NCI-H128 (cell line): ENCODE measurements at regions not wholly inside any gene's neighbourhood (a gene's known extent, or its start where the extent isn't known, plus 50 kb on each side); places are given as distances from the start of the nearest gene placed in this dataset.
"Not testable (repeated sequence)": the region's sequence is repeated elsewhere in the genome, so short reads cannot be mapped to it uniquely, and the experiment has no call there.

Experiments
- DNase-seq: peaks from one replicate; lab custom pipeline; 2025; ENCODE audit not compliant: unreplicated experiment; lab: John Stamatoyannopoulos, UW

DNA sequence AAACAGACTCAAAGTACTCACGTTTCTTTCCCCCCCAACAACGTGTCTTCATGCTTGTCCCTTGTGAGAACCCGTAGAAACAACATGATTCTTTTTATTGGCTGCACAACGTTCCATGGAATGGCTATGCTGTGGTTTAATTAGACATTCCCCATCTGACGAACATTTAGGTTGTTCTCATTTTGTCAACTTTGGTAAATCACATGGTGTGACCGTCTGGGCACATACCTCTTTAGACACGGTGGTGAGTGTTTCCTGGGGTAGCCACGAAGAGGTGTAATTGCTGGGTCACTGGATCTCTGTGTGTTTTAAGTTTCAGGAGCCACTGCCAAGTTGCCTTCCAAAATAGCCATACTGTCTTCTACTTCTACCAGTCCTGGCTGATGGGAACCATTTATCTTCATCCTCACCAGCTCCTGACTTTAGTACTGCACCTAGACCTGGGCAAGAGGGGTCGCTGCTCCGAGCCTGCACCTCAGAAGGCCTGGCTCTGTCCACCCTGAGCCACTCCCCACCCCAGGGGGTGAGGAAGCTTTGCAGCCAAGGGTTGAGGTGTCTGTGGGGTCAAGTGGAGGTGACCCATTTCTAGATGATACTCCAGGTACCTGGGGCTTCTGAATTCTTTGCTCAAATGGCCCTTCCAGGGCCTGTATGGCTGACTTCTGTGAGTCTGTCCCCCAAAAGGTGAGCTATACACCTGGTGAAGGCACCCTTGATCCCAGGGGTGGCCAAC lies 84.7 kb downstream of the IRX5 start:
- DNase-seq: no peak

DNA sequence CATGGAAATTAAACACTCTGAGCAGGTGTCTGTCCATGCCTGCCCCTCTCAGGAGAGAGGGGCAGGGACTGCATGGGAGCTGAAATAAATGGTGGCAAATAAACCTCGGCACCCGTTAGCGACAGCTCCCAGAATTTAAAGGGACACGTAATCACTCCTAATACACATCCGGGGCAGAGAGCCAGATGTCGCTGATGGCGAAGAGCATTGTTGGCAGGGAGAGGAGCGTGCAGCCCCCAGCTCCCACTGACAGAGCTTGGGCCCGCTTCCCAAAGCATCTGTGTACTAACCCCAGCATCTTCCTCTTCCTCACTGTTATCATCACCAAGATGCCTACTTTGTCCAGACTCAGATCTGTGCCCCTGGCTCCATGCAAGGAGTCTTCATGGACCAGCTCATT lies 85.8 kb downstream of the IRX5 start:
- no peak for DNase-seq

DNA sequence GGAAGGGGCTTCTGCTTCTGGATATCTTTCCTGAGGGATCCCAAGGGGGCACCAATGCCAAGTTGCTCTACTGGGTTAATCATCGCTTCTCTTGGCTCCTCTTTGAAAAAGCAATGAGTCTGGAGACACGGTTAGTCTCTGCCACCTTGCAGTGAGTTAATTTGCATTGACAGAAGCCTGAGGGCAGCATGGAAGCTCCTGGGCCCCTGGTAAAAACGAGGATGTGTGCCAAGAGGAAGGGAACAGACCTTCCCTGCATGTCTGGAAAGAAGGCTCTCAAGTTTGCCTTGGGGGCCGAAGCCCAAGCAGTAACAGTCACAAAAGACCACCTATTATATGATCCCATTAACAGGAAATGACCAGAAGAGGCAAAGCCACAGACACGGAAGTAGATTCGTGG lies 86.7 kb downstream of the IRX5 start:
- DNase-seq: no peak

- DNase-seq: no peak
These were observed 88.2 kb downstream of the IRX5 start for GRCh38 chr16:55018881-55019280.

- DNase-seq: no peak
These were observed 88.9 kb downstream of the IRX5 start for GRCh38 chr16:55019419-55020131.

DNA sequence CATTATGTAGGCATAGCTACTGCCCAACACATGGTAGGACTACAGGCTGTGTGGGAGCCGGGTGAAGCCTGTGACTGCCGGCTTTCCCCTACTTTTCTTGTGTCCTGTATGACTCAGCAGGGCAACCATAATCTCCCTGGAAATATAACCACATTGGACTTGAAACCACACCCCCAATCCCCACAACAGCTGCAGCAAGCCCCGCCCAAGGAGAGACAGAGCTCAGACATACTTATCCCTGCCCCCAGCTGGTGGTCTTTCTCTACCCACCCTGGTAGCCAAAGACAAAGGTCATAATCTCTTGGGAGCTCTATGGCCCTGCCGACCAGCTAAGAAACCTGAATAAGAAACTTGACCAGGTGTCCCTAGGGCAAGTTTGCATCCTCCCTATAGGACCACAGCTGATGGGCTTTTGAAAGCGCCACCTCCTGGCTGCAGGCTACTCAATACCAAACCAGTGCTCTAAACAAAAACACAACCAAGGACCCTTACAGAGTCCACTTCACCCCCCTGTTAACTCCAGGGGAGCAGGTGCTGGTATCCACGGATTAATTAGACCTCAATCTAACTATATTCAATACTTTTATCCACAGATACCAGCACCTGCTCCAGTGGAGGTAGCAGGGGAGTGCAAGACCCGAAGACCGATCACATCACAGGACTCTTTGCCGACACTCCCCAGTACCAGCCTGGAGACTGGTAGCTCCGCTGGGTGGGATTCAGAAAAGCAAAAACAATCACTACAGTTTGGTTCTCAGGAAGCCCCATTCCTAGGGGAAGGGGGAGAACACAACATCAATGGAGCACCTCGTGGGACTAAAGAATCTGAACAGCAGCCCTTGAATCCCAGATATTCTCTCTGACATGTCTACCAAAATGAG lies 91.2 kb downstream of the IRX5 start:
- no peak for DNase-seq

DNA sequence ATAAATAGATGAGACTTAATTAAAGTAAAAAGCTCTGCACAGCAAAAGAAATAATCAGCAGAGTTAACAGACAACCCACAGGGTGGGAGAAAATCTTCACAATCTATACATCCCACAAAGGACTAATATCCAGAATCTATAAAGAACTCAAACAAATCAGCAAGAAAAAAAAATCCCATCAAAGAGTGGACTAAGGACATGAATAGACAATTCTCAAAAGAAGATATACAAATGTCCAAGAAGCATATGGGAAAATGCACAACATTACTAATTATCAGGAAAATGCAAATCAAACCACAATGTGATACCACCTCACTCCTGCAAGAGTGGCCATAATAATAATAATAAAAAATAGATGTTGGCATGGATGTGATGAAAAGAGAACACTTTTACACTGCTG lies 96.6 kb downstream of the IRX5 start:
- DNase-seq: not testable (repeated sequence)

DNA sequence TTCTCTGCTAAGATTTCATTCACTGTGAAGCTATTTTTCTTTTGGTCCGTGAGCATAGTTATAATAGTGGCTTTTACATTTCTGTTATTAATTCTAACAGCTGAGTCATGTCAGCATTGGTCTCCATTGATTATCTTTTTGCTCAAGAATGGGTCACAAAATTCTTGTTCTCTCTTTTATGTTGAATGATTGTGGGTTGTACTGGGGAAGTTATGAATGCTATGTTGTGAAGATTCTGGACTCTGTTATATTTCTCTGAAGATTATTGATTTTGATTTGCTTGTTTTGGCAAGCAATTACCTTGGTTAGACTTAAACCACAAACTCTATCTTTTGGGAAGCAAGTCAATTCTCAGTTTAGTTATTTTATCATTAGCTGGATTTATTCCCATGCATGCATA lies 98.8 kb downstream of the IRX5 start:
- DNase-seq: no peak

DNA sequence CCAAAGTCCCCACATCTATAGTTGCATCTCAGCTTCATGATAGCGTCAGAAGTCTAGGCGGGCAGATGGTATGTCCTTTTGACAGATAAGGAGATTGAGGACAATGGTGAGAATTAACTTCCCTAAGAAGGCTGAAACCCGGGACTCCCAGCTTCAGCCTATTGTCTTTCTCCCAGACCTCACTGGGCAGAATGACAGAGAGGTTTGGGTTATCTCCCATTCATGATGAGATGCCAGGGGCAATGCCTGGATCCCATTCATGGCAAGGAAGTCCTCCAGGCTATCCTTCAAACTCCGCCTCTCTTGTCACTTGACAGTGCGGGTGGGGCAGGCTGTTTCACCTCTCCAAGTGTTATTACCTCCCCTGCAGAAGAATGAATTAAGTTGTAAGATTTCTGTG lies 100.3 kb downstream of the IRX5 start:
- DNase-seq: no peak

DNA sequence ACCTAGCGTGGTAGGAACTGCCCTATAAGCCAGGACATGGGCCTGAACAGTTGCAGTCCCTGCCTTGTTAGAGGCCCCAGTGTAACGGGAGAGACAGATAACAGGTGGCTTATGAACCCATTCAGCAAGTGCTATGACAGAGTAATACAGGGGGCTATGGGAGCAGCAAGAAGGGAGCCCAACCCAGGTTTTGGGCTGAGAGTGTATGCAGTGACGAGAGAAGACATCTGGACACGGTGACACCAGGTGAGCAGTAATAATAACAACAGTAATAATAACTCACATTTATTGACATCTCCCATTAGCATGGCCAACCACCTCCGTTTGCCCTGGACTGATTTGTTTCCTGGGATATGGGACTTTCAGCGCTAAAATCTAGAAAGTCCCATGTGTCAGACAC lies 100.8 kb downstream of the IRX5 start:
- DNase-seq: no peak

DNA sequence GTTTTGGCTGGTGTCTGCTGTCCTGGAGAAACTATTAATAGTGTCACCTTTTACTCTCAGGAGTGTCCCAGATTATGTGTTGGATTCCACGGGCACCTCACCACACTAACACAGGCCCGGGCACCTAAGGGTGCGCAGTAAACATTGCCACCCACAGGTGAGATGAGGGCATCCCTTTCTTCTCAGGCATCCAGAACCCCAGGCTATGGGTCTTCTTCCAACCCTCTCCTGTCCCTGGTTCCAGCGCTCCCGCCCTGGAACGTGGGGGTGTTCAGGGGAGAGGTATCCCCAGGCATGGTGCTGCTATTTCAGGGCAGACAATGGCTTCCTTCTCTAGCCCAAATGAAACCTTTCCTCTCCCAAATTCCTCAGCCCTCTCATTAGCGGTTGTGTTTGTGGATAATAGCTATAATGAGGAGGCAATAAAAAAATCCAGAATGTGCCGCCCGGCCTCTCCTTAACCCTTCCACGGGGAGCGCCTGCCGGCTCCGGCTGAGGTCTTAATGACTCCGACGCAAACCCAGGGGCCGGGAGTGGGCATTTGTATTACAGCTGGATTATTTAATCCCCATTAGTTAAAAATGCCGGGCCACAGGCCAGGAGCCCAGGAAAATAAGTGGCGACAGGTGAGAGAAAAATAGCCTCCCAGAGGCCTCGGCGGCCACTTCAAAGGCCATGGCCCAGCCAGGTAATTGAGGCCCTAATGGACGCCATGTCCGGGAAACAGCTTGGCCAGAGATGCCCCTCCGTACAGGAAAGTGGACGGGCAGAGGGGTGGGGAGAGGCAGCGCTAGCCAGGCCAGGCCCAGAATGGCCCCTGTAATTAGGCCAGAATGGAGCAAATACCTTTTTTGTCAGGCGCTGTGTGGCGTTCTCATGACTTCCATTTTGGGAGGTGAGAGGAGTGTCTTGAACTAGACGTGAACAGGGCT lies 102.8 kb downstream of the IRX5 start:
- no peak for DNase-seq

GRCh38 chr16:55035029-55035428 lies 104.4 kb downstream of the IRX5 start:
- no peak for DNase-seq

DNA sequence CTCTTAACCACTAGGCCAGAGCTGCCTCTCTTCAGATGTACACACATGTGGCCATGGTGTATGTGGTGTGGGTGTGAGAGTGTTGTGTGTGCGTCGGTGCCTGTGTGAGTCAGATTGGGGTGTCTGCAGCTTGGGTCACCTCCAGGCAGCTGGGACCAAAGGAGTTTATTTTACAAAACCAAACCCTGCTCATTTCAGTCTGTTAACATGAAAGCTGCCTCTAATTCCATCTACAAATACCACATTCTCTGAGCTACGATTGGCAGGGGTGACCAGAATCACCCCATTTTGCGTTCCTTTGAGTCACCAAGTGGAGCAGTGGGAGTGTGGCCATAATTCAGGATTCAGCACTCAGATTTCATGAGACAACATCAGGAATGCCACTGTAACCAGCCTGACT lies 105.3 kb downstream of the IRX5 start:
- DNase-seq: no peak

DNA sequence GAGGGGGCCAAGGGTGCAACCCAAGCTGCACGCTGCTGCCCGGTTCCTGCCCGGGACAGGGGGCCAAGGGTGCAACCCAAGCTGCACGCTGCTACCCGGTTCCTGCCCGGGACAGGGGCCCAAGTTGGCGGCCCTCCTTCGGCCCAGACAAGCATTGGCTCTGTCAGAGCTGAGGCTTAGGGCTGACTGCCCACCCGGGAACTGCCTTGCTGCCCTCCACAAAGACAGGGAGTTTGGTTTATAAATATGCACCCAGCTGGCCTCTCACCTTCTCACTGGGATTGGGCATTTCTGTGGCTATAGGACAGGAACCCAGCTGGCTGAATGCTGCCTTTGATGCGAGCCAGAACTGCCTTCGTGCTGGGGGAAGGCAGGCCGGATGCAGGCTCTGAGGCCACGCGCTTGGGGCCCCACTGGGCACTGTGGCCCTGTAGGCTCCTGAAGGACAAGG lies 105.7 kb downstream of the IRX5 start:
- no peak for DNase-seq

DNA sequence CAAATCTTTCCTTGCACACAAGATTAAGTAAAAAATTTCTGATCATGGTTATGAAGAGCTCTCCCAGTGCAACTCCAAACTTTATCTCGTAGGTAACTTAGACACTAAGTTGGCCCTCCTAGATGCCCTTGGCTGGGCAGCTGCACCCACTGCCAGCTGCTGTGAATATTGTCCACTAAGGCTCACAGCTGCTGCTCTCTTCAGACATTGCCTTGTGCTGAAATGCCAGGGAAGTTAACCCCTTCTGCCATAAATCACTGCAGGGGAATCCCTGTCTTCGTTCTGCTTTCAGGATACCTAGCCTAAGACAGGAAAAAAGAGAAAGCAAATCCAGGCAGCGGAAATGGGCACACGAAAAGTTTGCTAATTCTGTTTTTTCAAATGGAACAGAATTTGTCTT lies 106.4 kb downstream of the IRX5 start:
- no peak for DNase-seq

- no peak for DNase-seq
These were observed 107.3 kb downstream of the IRX5 start for GRCh38 chr16:55037966-55038365.

DNA sequence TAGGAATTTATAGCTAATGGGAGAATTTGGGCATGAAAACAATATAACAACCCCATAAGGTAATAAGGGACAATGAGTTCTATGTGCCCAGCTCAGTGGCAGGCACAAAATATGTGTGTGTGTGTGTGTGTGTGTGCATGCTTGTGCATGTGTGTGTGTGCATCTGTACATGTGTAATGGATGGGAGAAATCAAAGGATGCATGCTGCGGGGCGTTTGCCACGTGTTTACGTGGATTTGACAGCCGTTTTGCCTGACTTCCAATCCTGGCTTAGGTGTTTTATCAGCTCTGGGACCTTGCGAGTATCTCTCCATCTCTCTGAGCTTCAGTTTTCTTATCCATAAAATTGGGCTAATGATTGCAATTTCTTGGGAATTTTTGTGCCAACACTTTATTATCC lies 108.4 kb downstream of the IRX5 start:
- DNase-seq: no peak

GRCh38 chr16:55039511-55039910 lies 108.8 kb downstream of the IRX5 start:
- DNase-seq: no peak

GRCh38 chr16:55039931-55040330 lies 109.3 kb downstream of the IRX5 start:
- DNase-seq: no peak

DNA sequence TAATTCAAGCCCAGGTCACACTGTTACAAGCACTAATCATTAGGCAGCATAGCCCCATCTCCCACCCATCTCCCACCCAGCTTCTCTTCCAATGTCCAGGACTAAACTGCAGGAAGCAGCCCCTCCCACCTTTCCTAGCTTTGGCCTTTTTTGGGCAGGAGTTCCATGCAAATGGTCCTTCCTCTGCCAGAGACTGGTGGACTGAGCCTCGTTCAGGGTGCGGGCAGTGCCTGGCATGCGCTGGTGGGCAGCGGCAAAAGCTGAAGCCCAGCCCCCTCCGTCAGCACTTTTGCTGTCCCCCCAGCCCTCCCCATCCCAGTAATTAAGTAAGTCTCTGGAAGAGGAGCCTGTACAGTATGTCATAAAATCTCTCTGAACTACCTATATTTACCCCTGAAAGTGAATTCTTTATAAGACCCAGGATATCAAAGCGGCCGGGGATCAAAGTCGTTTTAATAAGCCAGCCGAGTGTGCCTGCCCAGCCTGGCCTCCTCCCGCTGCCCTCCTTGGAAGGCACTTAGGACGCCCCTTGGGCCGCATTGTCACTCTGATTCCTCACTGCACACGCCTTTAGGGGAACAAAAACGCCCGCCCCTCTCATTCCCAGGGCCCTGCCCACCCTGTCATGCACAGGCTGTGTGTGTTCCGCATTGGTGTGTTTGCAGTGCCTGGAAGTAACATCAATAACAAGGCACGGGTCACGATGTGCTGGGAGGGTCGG lies 109.9 kb downstream of the IRX5 start:
- no peak for DNase-seq
